GM18873 (cell line): ENCODE measurements at regions not wholly inside any gene's neighbourhood (a gene's known extent, or its start where the extent isn't known, plus 50 kb on each side); places are given as distances from the start of the nearest gene placed in this dataset.

Experiments used
- ATAC-seq: cut with Tn5 transposase; IDR thresholded peaks from one replicate; pipeline ENCODE4 v1.9.1; 2021; ENCODE audit warnings: mild to moderate bottlenecking, moderate library complexity, moderate number of reproducible peaks; ENCODE audit not compliant: unreplicated experiment, low FRiP score

DNA sequence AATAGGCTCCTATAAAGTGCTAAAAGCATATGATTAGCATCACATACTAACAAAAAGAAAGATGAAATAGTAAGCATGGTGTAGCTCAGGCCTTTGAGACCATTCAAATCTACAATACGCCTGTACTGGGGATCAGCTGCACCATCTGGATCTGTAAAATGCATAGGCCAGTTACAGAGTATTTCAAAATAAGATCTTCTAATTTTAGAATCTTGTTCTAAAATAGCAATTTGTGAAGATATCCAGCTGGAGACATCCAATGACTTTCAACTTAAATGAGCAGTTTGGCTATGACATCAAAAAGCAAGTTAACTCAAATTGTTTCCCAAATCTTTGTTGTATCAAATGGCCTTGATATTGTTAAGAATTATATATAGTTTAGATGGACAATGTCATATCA lies 386.3 kb downstream of the MRPS30 start:
- no peak for ATAC-seq
